ENCODE measurements at regions not wholly inside any gene's neighbourhood (a gene's known extent, or its start where the extent isn't known, plus 50 kb on each side); places are given as distances from the start of the nearest gene placed in this dataset.

GRCh38 chr6:132023490-132023889 is 72.3 kb upstream of the CCN2 start:
- no peak overlapping the region for H3K9ac ChIP-seq (replicated peaks in 1 of 4; ENCODE audit: extremely low read depth in 1 of 4, low read depth in 3 of 4, low read length in 3 of 4)
- H3K23me2 ChIP-seq (ENCODE audit: low read depth, low read length) = no peaks in the 10 kb centered on the region
- no peak overlapping the region for H3K14ac ChIP-seq (ENCODE audit: insufficient read length)
- no peak overlapping the region for H3K23ac ChIP-seq (ENCODE audit: insufficient read length)
- no peak overlapping the region for H2BK5ac ChIP-seq (ENCODE audit: low read depth, low read length)
- no peak overlapping the region for H3K4me3 ChIP-seq (ENCODE audit: extremely low read depth in 1 of 4, insufficient read depth in 2 of 4, low read depth in 3 of 4, low read length in 4 of 4)
- WGBS, 2 experiments (ENCODE audit: extremely low coverage in 1 of 2, insufficient coverage in 1 of 2, insufficient read length in 1 of 2, insufficient replicate concordance in 2 of 2, low coverage in 1 of 2, low lambda C conversion rate in 2 of 2, missing lambda C conversion rate in 1 of 2) = 89% methylated on average over 4 of the region's 5 CpGs; no CpG with 5 or more reads in 1 of the 2 experiments
- H3K79me2 ChIP-seq (ENCODE audit: control insufficient read depth in 1 of 2, insufficient read depth in 2 of 2, low read length in 2 of 2) = no peaks in the 10 kb centered on the region
- no peak overlapping the region for H3K56ac ChIP-seq (replicated peaks; ENCODE audit: insufficient read length, low read depth, low read length)
- H3K27ac ChIP-seq (ENCODE audit: low read depth, low read length) = no peak overlapping the region
- H3K4me2 ChIP-seq (ENCODE audit: insufficient read depth in 1 of 2, low read depth in 2 of 2, low read length in 2 of 2) = no peak overlapping the region
- no peak overlapping the region for H3K18ac ChIP-seq (ENCODE audit: extremely low read depth, low read length)
- no peaks in the 10 kb centered on the region for H4K20me1 ChIP-seq (replicated peaks in 1 of 2; ENCODE audit: control insufficient read depth in 1 of 2, insufficient read depth in 2 of 2, low read length in 2 of 2)
- H3K27me3 ChIP-seq (replicated peaks in 1 of 4; ENCODE audit: control insufficient read depth in 3 of 4, extremely low read depth in 1 of 4, insufficient read depth in 3 of 4, low read length in 3 of 4) = no peaks in the 10 kb centered on the region
- H4K5ac ChIP-seq (ENCODE audit: insufficient read length, low read depth, low read length) = no peak overlapping the region
- H4K91ac ChIP-seq (replicated peaks; ENCODE audit: insufficient read length, low read length) = no peak overlapping the region
- no peak for DNase-seq (ENCODE audit: low read depth in 1 of 2, low spot score in 2 of 2)
- no peaks in the 10 kb centered on the region for H3K9me3 ChIP-seq (ENCODE audit: insufficient read depth in 2 of 2, low read depth in 1 of 2, low read length in 1 of 2)
- no peaks in the 10 kb centered on the region for H3K36me3 ChIP-seq (ENCODE audit: control insufficient read depth in 2 of 4, insufficient read depth in 4 of 4, low read length in 3 of 4)
- no peak overlapping the region for H2BK120ac ChIP-seq (replicated peaks; ENCODE audit: low read depth, low read length)
- H2AK5ac ChIP-seq (ENCODE audit: low read depth, low read length) = no peak overlapping the region
- no peak for FAIRE-seq
- CTCF ChIA-PET (ENCODE audit: partially characterized antibody) = interaction anchor here (0.6 to 2.2 kb wide), 9 partner anchors 13 to 133 kb away, joined by 3 to 11 read pairs (median 3); no protein-coding TSS in a partner anchor
- H2BK12ac ChIP-seq (ENCODE audit: low read depth, low read length) = no peak overlapping the region; the same call in 1 of the 2 replicates
- no peaks in the 10 kb centered on the region for H3K79me1 ChIP-seq (ENCODE audit: low read depth, low read length)
- no peak overlapping the region for H3K4ac ChIP-seq (replicated peaks; ENCODE audit: insufficient read length, low read depth, low read length)
- peaks cover 2 to 13% (median 7%) of the 10 kb centered on the region in 4 experiments; a peak in 3 of 7 replicates for H3K4me1 ChIP-seq (replicated peaks in 1 of 4; ENCODE audit: control insufficient read depth in 3 of 4, insufficient read depth in 4 of 4, low read length in 3 of 4)
- H2AFZ ChIP-seq (ENCODE audit: low read length) = no peak overlapping the region; the same call in 1 of the 2 replicates
- H2BK20ac ChIP-seq (ENCODE audit: low read length) = no peak overlapping the region
- POLR2A ChIA-PET (ENCODE audit: partially characterized antibody) = interaction anchor here (5.4 kb wide), 1 partner anchor 72 kb away, joined by 63 read pairs; the partner anchor contains the start of gene CCN2
- H4K8ac ChIP-seq (ENCODE audit: extremely low read depth, insufficient read depth, low read length) = no peak overlapping the region
- H2BK15ac ChIP-seq (ENCODE audit: low read length) = no peak overlapping the region

All from H1 (cell line).